ENCODE measurements at regions not wholly inside any gene's neighbourhood (a gene's known extent, or its start where the extent isn't known, plus 50 kb on each side); places are given as distances from the start of the nearest gene placed in this dataset.

- POLR2A ChIA-PET: no interaction called here
- BruUV-seq (replicated peaks): no TSS peak
- no peak overlapping the region for H3K4me2 ChIP-seq (ENCODE audit: low read length)
- DNase-seq (ENCODE audit: low read depth, low spot score) (no peak), ATAC-seq (no peak)
- H3K9ac ChIP-seq (ENCODE audit: low read length): no peak overlapping the region
- no peaks in the 10 kb centered on the region for H3K27me3 ChIP-seq (ENCODE audit: insufficient read depth, low read length)
- no peaks in the 10 kb centered on the region for H4K20me1 ChIP-seq (ENCODE audit: insufficient read depth)
- RAD21 ChIA-PET (ENCODE audit: low non-redundant PET in 1 of 2, low total read pairs in 2 of 2, uncharacterized antibody in 2 of 2, unreplicated experiment in 2 of 2): no interaction called here
- H3K9me2 ChIP-seq (ENCODE audit: insufficient read depth): no peaks in the 10 kb centered on the region
- TF ChIP-seq ATF3 (IDR thresholded peaks at IDR 0.05) (no peak), SP1 (IDR thresholded peaks at IDR 0.05; ENCODE audit: low read depth) (no peak), ZBTB33 (IDR thresholded peaks at IDR 0.05; ENCODE audit: extremely low read depth, insufficient replicate concordance, low read length) (no peak), YY1 (IDR thresholded peaks at IDR 0.05; ENCODE audit: extremely low read depth, insufficient replicate concordance, low read depth, low read length) (no peak), EZH2phosphoT487 (IDR thresholded peaks at IDR 0.05; ENCODE audit: borderline replicate concordance) (no peak), EGR1 (IDR thresholded peaks at IDR 0.05; ENCODE audit: low read depth) (no peak), POLR2A (IDR thresholded peaks at IDR 0.05; ENCODE audit: borderline replicate concordance, extremely low read depth, insufficient read depth, insufficient read length) (no peak), FOSL1 (IDR thresholded peaks at IDR 0.05; ENCODE audit: low read depth) (no peak)
- CTCF ChIA-PET: no interaction called here
- no peak overlapping the region for H3K27ac ChIP-seq (ENCODE audit: low read depth, low read length)
- H3K9me3 ChIP-seq (ENCODE audit: control insufficient read depth in 1 of 2, insufficient read depth in 1 of 2, low read depth in 1 of 2, low read length in 2 of 2): no peaks in the 10 kb centered on the region; a peak in 1 of 4 replicates
- H2AFZ ChIP-seq (ENCODE audit: low read depth, low read length, poor library complexity, severe bottlenecking): no peak overlapping the region
- no peaks in the 10 kb centered on the region for H3K79me2 ChIP-seq (ENCODE audit: insufficient read depth, low read length)
- no peak overlapping the region for H3K4me3 ChIP-seq (replicated peaks in 1 of 2; ENCODE audit: low read depth in 1 of 2, low read length in 2 of 2)
- H3K36me3 ChIP-seq (ENCODE audit: control insufficient read depth in 1 of 2, insufficient read depth in 2 of 2, low read length in 2 of 2): no peaks in the 10 kb centered on the region
- H3K4me1 ChIP-seq (ENCODE audit: control insufficient read depth in 1 of 2, insufficient read depth in 2 of 2, low read length in 2 of 2): no peaks in the 10 kb centered on the region
- intact Hi-C loops (cut with micrococcal nuclease): no loop called here
Observed at GRCh38 chr5:42349163-42349562, 74.1 kb upstream of the GHR start.

- Histone ChIP-seq H3K4me2 (ENCODE audit: low read length) (no peak overlapping the region), H3K4me3 (replicated peaks in 1 of 2; ENCODE audit: low read depth in 1 of 2, low read length in 2 of 2) (no peak overlapping the region), H3K9me2 (ENCODE audit: insufficient read depth) (no peaks in the 10 kb centered on the region), H3K36me3 (ENCODE audit: control insufficient read depth in 1 of 2, insufficient read depth in 2 of 2, low read length in 2 of 2) (no peaks in the 10 kb centered on the region), H3K27ac (ENCODE audit: low read depth, low read length) (no peak overlapping the region), H2AFZ (ENCODE audit: low read depth, low read length, poor library complexity, severe bottlenecking) (no peak overlapping the region), H3K27me3 (ENCODE audit: insufficient read depth, low read length) (no peaks in the 10 kb centered on the region), H3K9ac (ENCODE audit: low read length) (no peak overlapping the region), H4K20me1 (ENCODE audit: insufficient read depth) (no peaks in the 10 kb centered on the region), H3K79me2 (ENCODE audit: insufficient read depth, low read length) (no peaks in the 10 kb centered on the region), H3K9me3 (ENCODE audit: control insufficient read depth in 1 of 2, insufficient read depth in 1 of 2, low read depth in 1 of 2, low read length in 2 of 2) (no peaks in the 10 kb centered on the region; a peak in 1 of 4 replicates), H3K4me1 (ENCODE audit: control insufficient read depth in 1 of 2, insufficient read depth in 2 of 2, low read length in 2 of 2) (no peaks in the 10 kb centered on the region)
- ATAC-seq (no peak), DNase-seq (ENCODE audit: low read depth, low spot score) (no peak)
- TF ChIP-seq JUND (IDR thresholded peaks at IDR 0.05) (no peak), YY1 (IDR thresholded peaks at IDR 0.05; ENCODE audit: extremely low read depth, insufficient replicate concordance, low read depth, low read length) (no peak), ATF3 (IDR thresholded peaks at IDR 0.05) (no peak), RAD21 (IDR thresholded peaks at IDR 0.05; ENCODE audit: low read depth) (no peak), REST (IDR thresholded peaks at IDR 0.05; ENCODE audit: low read depth) (no peak), EGR1 (IDR thresholded peaks at IDR 0.05; ENCODE audit: low read depth) (no peak), SIN3A (IDR thresholded peaks at IDR 0.05; ENCODE audit: low read depth) (no peak), ZNF274 (IDR thresholded peaks at IDR 0.05; ENCODE audit: low read depth, low read length) (no peak), ZFX (IDR thresholded peaks at IDR 0.05) (no peak), TCF7L2 (IDR thresholded peaks at IDR 0.05; ENCODE audit: borderline replicate concordance, extremely low read depth, insufficient read depth, insufficient read length) (no peak)
- ChIA-PET RAD21 (ENCODE audit: low non-redundant PET in 1 of 2, low total read pairs in 2 of 2, uncharacterized antibody in 2 of 2, unreplicated experiment in 2 of 2) (no interaction called here), POLR2A (no interaction called here), CTCF (no interaction called here)
- no TSS peak for BruUV-seq (replicated peaks)
- intact Hi-C loops (cut with micrococcal nuclease): no loop called here
Observed at GRCh38 chr5:42351956-42352355, 71.3 kb upstream of the GHR start.
